ENCODE measurements at regions not wholly inside any gene's neighbourhood (a gene's known extent, or its start where the extent isn't known, plus 50 kb on each side); places are given as distances from the start of the nearest gene placed in this dataset.
"Not testable (repeated sequence)": the region's sequence is repeated elsewhere in the genome, so short reads cannot be mapped to it uniquely, and the experiment has no call there.

DNA sequence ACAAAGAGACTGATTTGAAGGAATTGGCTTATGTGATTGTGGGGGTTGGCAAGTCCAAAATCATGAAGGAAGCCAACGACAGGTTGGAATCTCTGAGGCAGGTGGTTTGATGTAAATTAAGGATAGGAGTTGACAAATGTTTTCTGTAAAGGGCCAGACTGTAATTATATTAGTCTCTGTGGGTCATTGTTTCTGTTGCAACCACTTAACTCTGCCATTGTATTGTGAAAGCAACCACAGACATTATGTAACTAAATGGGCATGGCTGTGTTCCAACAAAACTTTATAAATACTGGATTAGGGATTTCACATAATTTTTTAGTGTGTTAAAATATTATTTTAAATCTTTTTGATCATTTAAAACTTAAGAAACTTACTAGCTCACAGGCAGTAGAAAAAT lies 199.2 kb upstream of the MYLIP start:
- no peak for DNase-seq (ENCODE audit: low spot score)

DNA sequence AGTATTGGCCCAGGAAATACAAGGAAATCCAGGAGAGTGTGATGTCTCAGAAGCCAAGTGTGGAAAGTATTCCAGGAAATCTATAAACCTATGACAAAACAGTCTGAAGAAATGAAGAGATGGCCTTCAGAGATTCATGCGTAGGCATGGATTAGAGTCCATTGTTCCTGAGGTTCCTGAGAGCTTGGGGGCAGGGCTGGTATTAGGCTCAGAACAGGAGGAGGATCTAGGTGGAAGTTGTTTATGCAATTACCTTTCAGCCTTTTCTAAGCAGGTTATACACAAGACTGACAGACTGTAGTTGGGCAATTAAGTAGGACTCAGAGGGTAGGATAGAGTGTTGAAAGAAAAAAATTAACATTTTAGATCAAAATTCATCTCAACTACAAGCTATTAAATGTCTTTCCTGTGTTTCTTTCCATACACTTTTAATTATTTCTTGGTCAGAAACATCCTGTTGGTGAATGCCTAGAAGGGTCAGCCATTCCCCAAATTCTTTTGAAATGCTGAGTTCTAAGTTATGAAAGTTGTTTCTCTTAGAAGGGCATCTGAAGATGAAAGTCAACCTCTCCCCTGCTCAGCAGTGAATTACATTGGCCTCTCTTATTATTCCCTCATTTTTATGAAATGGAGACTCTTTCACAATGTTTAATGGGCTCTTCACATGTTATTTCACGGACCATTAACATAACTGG lies 201.2 kb upstream of the MYLIP start:
- no peak for DNase-seq (ENCODE audit: low spot score)

DNA sequence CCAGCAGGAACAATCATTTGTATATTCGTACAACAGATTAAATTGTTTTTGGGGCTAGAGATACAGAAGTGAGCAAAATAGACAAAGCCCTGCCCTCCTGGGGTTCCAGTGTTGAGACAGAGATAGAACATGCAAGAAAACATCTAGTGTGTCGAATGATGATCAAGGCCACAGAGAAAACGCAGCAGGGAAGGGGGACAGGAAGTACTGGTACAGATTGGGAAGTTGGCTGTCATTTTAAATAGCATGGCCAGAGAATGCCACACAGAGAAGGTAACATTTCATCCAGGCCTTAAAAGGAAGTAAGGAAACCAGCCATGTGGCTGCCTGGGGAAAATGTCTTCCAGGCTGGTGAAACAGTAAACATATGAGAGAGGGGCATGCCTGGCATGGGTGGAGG lies 202.6 kb upstream of the MYLIP start:
- no peak for DNase-seq (ENCODE audit: low spot score)

DNA sequence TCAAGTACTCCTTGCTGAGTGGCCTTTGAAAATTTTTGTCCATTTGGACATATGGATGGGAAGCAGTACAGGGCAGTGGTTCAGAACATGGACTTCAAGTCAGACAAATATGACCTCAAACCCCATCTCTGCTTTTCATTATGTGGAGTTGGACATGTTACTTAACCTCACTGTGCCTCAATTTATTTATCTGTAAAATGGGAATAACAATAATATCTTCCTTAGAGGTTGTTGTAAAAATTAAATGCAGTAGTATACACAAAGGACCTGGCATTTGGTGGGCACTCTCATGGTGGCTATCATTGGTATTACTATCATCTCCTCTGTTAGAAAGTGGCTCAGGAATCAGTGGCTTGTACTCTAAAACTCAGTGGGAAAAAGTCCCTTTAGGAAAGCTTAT lies 204.0 kb upstream of the MYLIP start:
- DNase-seq (ENCODE audit: low spot score): no peak

DNA sequence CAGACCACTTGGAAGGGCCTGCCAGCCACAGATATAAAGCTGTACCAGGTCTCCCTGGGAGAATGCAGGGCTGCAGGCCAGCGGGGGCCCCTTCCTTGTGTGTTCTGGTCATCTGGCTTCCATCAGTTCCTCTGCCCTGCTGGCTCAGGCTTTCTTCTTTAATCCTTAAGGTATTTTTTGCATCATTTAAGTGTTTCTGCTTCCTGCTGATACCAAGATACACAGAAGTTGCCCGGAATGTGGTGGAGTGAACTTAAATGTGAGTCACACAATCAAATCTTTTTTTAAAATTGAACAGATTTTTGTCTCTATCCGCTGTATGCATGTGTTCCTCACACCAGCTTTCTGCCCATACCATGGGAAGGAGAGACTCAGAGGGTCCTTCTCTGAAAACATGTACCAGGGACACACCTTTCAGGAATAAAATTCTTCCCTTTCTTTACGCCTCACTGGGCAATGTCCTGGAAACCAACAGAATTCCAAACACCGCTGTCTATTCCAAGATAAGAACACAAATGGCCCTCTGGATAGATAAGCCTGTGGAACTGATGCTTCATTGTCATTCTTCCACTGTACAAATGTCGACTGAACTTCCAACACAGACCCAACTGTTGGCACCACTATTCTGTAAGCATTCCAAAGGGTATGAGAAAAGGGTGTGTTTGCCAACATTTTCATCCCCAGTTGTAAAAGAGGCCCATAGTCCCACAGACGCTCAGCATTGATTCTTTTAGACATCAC lies 206.2 kb upstream of the MYLIP start:
- peak; percentile 56 for DNase-seq (ENCODE audit: low spot score)

DNA sequence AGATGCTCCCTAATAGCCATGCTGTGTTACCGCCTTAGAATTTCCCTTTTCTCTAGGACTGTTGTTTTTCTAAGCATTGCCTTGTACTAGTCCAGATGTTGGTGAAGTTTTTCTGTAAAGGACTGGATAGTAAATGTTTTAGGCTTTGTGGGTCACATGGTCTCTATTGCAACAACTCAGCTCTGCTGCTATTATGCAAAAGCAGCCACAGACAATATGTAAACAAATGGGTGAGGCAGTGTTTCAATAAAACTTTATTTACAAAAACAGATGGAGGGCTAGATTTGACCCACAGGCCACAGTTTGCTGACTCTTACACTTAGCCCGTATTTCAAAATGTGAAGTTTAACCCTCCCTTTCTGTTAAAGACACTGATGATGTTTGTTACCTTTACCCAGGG lies 207.6 kb upstream of the MYLIP start:
- no peak for DNase-seq (ENCODE audit: low spot score)

DNA sequence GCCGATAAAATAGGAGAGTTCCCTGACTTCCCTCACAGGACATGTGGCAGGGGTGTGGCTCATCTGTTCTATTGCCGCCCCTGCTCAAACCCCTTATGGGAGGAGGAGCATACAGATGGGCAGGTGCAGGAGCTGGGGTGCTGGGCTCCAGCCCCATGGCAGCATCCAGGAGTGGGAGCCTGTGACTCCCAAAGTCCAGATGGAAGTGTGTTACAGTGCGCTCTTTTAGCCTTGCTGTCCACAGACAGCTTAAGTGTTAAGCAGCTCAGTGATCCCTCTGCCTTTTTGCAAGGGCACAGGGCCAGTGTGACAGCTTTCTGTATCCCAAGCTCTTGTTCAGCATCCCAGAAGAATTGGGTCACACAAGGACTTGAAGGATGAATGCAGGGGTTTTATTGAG lies 212.3 kb upstream of the MYLIP start:
- no peak for DNase-seq (ENCODE audit: low spot score)

DNA sequence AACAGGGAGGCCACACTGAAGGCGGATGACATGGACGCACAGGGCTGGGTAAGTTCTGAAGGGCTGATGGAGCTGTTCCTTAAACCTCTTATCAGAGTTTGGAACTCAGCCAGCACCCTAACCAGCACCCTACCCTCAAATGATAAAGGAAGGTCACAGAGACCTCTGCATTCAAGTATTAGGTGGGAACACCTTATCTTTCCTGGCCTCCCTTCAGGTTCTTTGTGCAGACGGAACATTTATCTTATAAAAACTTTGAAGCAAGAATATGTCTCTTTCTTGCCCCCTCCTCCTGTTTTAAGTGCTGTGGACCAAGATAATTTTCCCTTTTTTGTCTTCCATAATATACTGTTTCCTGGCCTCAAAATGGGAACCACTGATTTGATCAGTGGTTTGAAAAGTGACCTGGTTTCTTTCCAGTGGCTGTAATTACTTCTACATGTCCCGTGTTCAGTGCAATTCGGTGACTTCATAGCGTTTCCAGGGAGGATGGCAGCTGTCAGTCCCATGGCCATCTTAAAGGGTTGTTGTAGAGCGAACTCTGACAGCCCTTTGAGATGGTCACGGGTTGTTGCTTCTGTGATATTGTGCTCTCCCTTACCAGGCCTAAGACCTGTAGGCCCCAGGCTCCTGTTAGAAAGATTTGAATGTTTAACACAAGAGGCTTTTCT lies 213.2 kb upstream of the MYLIP start:
- DNase-seq (ENCODE audit: low spot score): no peak

DNA sequence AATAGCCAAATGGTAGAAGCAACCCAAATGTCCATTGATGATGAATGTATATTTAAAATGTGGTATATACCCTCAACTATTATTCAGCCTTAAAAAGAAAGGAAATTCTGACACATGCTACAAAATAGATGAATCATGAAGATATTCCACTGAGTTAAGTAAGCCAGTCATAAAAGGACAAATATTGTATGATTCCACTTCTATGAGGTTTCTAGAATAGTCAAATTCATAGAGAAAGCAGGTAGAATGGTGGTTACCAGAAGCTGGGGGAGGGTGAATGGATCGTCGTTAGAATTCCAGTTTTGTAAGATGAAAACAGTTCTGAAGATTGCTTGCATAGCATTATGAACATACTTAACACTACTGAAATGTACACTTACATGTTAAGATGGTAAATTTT lies 214.3 kb upstream of the MYLIP start:
- DNase-seq (ENCODE audit: low spot score): no peak

DNA sequence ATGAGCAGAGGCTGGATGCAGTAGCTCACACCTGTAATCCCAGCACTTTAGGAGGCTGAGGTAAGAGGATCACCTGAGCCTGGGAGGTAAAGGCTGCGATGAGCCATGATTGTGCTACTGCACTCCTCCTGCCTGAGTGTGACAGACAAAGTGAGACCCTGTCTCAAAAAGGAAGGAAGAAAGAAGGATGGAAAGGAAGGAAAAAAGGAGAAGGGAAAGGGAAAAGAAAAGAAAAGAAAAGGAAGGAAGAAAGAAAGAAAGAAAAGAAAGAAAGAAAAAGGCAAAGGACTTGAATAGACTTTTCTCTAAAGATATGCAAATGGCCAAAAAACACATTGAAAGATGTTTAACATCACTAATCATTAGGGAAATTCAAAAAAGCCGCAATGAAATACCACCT lies 215.3 kb upstream of the MYLIP start:
- no peak for DNase-seq (ENCODE audit: low spot score)

DNA sequence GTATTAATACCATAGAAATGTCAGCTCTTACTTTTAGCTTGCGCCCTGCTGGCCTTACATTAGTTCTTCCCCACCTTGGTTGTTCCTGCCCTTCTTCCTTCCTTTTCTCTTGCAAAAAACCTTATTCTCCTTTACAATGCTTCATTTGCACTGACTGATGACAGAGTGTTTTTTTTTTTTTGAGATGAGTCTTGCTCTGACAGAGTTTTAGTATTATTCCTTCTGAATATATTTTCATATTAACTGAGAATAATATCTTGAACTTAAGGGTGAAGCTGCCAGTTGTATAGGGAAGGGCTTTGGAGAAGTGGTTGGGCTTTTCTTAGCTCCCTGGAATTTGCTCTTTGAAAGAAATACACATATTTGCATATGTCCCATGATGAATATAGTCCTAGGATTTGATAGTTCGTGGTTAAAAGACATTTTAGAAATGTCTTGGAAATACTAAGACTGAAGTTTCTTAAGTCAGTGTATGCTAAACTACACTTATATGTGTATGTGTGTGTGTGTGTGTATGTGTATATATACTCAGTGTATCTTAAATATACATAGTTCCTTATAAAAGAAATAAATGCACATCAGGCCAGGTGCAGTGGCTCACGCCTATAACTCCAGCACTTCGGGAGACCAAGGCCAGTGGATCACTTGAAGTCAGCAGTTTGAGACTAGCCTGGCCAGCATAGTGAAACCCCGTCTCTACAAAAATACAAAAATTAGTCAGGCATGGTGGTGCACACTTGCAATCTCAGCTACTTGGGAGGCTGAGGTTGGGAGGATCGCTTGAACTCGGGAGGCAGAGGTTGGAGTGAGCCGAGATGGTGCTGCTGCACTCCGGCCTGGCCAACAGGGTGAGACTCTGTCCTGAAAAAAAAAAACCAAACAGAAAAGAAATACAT lies 216.1 kb upstream of the MYLIP start:
- DNase-seq (ENCODE audit: low spot score): no peak

DNA sequence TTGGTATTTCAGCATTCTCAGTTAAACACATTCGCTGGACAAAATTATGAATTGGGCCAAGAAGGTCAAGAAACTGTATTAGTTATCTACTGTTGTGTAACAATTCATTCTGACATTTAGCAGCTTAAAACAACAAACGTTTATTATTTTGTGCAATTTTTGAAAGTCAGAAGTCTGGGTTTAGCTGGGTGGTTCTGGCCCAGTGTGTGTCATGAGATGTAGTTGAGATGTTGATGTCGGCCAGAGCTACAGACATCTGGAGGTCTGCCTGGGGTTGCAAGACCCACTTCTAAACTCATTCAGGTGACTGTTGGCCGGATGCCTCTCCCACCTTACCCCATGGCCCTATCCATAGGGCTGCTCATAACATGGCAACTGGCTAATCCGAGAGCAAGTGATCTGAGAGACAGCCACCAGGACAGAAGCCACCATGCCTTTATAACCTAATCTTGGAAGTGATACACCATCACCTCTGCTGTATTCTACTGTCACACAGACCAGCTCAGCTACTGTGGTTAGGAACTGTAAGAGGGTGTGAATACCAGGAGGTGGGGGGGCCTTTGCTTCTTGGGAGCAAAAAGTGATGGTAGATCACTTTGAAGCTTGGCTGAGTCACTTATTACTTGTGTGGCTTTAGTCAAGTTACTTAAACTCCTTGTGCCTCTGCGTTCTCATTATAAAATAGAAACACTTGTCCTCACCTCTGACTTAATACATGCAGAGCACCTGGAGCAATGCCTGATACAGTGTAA lies 217.0 kb upstream of the MYLIP start:
- no peak for DNase-seq (ENCODE audit: low spot score)

DNA sequence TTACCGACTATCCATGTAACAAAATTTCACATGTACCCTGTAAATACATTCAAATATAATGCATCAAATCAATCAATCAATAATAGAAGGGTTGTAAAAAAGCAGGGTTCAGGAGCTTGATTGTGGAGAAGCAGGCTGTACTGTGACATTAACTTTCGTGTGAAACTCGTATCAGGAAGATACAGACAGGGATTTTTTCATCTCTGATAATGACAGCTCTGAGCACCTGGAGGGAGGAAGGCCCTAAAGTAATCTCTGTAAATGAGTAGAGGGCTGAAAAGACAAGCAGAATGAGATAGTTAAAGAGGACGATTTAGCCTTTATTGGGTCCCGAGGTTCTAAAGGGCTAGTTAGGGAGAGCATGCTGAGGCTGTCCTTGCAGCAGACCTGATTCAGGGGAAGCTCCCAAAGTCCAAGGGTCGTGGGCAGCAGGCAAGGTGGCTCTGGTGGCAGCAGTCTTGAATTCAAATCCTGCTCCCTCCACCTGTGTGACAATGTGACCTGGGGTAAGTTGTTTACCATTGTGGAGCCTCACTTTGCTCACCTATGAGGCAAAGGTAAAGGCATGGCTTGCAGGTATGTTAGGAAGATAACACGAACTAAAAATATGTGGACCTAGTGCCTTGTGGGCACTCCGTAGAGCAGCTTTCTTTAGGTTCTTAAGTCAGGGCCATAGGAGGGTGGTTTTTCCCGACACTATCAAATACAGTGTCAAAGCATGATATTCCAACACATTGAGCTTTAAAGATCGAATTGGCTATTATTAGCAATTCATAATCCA lies 219.4 kb upstream of the MYLIP start:
- no peak for DNase-seq (ENCODE audit: low spot score)

DNA sequence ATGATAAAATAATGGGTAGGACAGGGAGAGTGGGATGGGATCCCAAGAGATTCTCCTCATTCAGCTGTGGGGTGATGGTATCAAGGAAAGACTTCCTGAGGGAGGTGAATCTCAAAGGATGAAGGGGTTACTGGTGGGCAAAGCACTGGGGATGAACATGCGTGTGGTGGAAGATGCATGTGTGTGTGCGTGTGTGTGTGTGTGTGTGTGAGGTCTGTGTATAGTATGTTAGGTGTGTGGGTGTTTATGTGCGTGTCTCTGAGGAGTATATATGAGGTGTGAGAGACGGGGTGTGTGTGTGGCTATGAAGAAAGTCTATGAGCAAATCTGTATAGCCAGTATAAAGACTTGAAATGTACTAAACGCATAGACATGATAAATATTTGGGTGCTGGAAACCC lies 220.0 kb upstream of the MYLIP start:
- DNase-seq (ENCODE audit: low spot score): no peak

DNA sequence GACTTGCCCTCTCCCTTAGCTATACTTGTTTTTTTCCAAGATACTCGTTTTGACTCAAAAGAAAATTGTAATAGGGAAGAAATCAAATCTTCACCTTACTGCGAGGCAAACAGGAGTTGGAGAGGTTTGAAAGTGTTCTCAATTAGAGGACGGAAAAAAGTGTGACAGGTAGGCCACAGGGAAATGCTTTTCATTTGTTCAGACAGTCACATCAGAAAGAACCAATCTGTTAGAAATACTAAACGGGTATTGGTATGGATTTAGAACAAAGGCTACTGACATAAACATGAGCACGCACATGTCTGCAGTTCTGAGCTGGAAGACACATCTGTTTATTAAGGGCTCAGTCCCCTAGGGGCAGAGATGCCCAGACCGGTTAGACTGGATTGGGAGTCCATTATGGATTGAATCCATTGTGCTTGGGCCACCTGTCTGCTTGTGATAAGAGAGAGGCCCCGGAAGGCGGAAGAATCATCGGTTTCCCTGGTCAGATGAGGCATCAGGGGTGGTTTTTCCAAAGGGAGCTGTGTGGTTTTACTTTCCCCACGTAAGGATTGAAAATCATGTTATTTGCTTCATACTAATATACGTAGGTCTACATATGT lies 220.9 kb upstream of the MYLIP start:
- DNase-seq (ENCODE audit: low spot score): peak; percentile 62

DNA sequence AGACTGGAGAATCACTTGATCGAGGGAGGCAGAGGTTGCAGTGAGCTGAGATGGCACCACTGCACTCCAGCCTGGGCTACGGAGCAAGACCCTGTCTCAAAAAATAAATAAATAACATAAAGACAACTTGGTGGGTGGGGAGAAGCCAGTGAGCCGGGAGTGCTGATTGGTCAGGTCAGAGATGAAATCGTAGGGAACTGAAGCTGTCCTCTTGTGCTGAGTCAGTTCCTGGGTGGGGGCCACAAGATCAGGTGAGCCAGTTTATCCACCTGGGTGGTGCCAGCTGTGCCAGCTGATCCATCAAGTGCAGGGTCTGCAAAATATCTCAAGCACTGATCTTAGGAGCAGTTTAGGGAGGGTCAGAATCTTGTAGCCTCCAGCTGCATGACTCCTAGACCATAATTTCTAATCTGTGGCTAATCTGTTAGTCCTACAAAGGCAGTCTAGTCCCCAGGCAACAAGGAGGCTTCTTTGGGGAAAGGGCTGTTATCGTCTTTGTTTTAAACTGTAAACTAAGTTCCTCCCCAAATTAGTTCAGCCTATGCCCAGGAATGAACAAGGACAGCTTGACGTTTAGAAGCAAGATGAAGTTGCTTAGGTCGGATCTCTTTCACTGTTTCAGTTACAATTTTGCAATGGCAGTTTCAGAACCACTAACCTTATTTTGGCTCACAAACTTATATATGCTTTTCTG lies 221.5 kb upstream of the MYLIP start:
- DNase-seq (ENCODE audit: low spot score): not testable (repeated sequence)

DNA sequence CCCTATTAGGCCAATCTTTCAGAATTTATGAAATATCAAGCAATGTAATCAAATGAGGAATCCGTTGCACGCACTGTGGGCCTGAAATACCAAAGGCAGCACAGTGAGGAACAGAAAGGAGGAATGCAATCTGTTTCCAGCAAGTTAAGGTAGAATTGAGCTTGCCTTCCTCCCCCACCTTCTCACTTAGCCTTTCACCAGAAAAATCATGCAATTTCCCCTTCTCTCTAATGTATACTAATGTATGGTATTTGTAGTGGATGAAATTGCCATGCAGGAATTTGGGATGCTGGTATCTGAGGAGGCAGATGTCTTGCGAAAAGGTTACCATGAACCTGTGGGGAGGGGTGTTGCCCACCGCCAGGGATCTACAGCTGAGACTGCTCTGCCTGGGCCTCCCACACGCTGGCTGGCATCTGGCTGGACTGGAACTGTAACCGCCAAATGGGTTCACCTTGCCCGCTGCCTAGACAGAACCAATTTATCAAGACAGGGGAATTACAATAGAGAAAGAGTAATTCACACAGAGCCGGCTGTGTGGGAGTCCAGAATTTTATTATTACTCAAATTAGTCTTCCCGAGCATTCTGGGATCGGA lies 222.4 kb upstream of the MYLIP start:
- no peak for DNase-seq (ENCODE audit: low spot score)

DNA sequence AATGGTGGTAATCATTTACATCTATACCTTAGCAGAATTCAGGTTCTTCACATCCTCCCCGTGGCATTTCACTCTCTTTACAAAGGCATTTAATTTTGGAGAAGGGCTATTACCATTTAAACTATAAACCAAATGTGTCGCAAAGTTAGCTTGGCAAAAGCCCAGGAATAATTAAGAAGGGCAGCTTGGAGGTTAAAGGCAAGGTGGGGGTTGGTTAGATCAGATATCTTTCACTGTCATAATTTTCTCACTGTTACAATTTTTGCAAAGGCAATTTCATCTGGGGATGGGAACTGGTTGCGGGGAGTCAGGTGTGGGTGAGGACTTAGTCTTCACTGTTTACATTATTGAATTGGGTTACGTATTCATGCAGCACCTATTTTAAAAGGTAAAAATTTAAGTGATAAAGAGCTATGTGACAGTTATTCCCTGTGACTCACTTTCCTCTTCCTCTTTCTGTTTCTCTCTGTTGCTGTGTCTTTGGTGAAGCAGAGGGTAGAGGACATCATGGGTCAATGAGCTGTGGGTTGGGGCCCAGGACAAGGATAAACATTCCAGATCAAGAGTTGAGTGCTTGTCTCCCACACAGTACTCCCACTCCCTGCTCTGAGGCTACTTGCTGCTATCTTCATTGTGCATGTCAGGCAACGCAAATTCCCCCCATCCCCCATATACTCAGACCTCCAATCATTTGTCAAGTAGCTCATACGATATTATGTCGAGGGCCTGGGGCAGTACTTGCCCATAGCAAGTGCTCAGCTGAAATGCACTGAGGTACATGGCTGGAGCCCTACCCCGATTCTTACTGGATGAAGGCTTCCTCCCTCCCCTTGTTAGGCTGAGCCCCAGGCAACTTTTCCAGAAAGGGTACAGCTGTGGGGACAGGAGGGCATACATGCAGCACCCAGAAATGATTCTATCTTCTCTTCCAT lies 223.1 kb upstream of the MYLIP start:
- DNase-seq (ENCODE audit: low spot score): no peak
